ENCODE measurements at regions not wholly inside any gene's neighbourhood (a gene's known extent, or its start where the extent isn't known, plus 50 kb on each side); places are given as distances from the start of the nearest gene placed in this dataset.
"Not testable (repeated sequence)": the region's sequence is repeated elsewhere in the genome, so short reads cannot be mapped to it uniquely, and the experiment has no call there.

- no peak for DNase-seq
Measured at GRCh38 chr5:45893309-45893708, 197.1 kb upstream of the HCN1 start.

- not testable (repeated sequence) for DNase-seq
Measured at GRCh38 chr5:45890441-45891080, 194.4 kb upstream of the HCN1 start.

- DNase-seq = no peak
Measured at GRCh38 chr5:45862763-45863162, 166.6 kb upstream of the HCN1 start.

GRCh38 chr5:45847877-45848276, 151.7 kb upstream of the HCN1 start:
- no peak for DNase-seq

GRCh38 chr5:45826055-45826454, 129.9 kb upstream of the HCN1 start:
- no peak for DNase-seq

- DNase-seq = no peak
Measured at GRCh38 chr5:45800331-45800730, 104.2 kb upstream of the HCN1 start.

GRCh38 chr5:45799388-45799787, 103.2 kb upstream of the HCN1 start:
- DNase-seq = no peak

- DNase-seq = peak in 2 of 4 experiments; percentile 0 to 16
Measured at GRCh38 chr5:45796959-45797553, 100.9 kb upstream of the HCN1 start.

GRCh38 chr5:45795458-45795857, 99.3 kb upstream of the HCN1 start:
- no peak for DNase-seq

GRCh38 chr5:45793638-45794532, 97.7 kb upstream of the HCN1 start:
- no peak for DNase-seq

- DNase-seq = no peak
Measured at GRCh38 chr5:45779874-45780671, 83.9 kb upstream of the HCN1 start.

- no peak for DNase-seq
Measured at GRCh38 chr5:45774528-45774927, 78.3 kb upstream of the HCN1 start.

GRCh38 chr5:45772402-45772801, 76.2 kb upstream of the HCN1 start:
- no peak for DNase-seq

- DNase-seq = no peak
Measured at GRCh38 chr5:45765561-45765960, 69.4 kb upstream of the HCN1 start.

GRCh38 chr5:45750574-45750973, 54.4 kb upstream of the HCN1 start:
- DNase-seq = no peak

- not testable (repeated sequence) for DNase-seq
Measured at GRCh38 chr5:45748511-45748910, 52.3 kb upstream of the HCN1 start.
